ENCODE measurements at regions not wholly inside any gene's neighbourhood (a gene's known extent, or its start where the extent isn't known, plus 50 kb on each side); places are given as distances from the start of the nearest gene placed in this dataset.
"Not testable (repeated sequence)": the region's sequence is repeated elsewhere in the genome, so short reads cannot be mapped to it uniquely, and the experiment has no call there.

DNA sequence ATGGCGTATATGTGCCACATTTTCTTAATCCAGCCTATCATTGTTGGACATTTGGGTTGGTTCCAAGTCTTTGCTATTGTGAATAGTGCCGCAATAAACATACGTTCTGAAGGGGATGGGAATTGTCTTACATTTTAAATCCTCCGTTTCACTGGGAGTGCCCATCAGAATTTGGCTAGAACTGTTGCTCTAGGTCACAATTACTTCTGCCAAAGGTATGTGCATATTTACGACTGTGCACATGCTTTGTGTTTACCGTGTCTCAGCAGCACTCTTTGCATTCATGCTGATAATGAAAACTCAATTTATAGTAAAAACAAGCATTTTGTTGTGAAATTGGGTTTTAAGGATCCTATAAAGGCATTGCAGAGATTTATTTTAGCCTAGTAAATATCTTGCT, 151.9 kb upstream of the ZNF618 start:
- no peak for DNase-seq (ENCODE audit: low read depth, low spot score)
- H3K4me3 ChIP-seq (ENCODE audit: low read depth, low read length), result no peak overlapping the region
- POLR2A ChIA-PET, result no interaction called here
- CTCF ChIA-PET, result no interaction called here
- no peak for TF ChIP-seq CTCF (IDR thresholded peaks at IDR 0.05; ENCODE audit: insufficient read depth, low read length, missing control alignments)

DNA sequence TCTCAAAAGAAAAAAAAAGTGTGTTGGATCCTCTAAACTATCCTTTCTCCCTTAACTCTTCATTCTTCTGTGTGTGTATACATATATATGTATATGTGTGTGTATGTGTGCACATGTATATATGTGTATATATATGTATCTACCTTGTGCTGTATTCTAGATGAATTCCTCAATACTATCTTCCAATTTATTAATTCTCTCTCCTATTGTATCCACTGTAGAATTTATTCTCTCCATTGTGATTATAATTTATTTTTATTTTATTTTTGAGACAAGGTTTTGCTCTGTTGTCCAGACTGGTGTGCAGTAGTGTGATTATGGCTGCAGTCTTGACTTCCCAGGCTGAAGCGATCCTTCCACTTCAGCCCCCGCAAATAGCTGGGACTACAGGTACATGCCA, 147.1 kb upstream of the ZNF618 start:
- TF ChIP-seq CTCF (IDR thresholded peaks at IDR 0.05; ENCODE audit: insufficient read depth, low read length, missing control alignments), result no peak
- H3K4me3 ChIP-seq (ENCODE audit: low read depth, low read length), result no peak overlapping the region
- DNase-seq (ENCODE audit: low read depth, low spot score), result no peak
- CTCF ChIA-PET, result interaction anchor here (2.1 kb wide), 1 partner anchor 8 kb away, joined by 9 read pairs; no protein-coding TSS in a partner anchor
- POLR2A ChIA-PET, result no interaction called here

DNA sequence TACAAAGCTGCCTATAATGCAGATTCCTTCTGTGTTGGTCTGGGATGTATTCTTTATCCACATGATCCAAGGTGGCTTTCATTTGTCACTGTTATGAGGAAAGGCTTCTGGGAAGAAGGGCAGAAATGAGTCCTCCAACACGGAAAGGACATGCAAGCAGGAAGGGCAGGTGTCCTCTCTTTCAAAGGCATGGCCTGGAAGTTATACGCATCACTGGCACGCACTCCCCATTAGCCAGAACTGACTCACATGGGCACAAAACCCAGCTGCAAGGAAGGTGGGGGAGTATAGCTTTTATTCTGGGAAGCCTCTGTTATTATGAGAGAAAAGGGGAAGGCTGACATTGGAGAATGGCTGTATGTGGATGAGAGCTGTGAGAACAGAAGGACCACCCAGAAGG, 141.3 kb upstream of the ZNF618 start:
- H3K4me3 ChIP-seq (ENCODE audit: low read depth, low read length), result no peak overlapping the region
- TF ChIP-seq CTCF (IDR thresholded peaks at IDR 0.05; ENCODE audit: insufficient read depth, low read length, missing control alignments), result no peak
- no peak for DNase-seq (ENCODE audit: low read depth, low spot score)
- ChIA-PET CTCF (interaction anchor here (0.9 to 3.8 kb wide), 4 partner anchors 10 to 348 kb away, joined by 3 to 19 read pairs (median 6); no protein-coding TSS in a partner anchor), POLR2A (no interaction called here)

GRCh38 chr9:113737517-113738271, 138.4 kb upstream of the ZNF618 start:
- peak; percentile 74 for TF ChIP-seq CTCF (IDR thresholded peaks at IDR 0.05; ENCODE audit: insufficient read depth, low read length, missing control alignments)

DNA sequence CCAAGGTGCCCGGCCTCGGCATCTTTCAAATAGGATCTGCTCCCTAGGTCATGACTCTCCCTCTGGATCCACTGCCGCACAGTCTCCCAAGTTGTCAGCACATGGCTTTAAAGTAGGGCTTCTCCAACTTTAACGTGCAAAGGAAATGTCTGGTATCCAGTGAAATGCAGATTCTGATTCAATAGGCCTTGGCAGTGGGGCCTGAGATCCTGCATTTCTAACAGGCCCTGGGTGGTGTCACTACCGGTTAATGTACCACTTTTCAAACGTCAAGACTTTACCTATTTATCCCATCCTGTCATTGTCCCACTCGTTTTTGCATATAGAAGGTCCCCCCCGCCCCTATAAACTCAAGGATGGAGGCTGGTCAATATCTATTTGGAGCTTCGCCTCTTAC, 137.6 kb upstream of the ZNF618 start:
- no peak overlapping the region for H3K4me3 ChIP-seq (ENCODE audit: low read depth, low read length)
- POLR2A ChIA-PET, result no interaction called here
- no peak for DNase-seq (ENCODE audit: low read depth, low spot score)
- CTCF ChIA-PET, result interaction anchor here (0.7 kb wide), 1 partner anchor 332 kb away, joined by 4 read pairs; no protein-coding TSS in a partner anchor
- TF ChIP-seq CTCF (IDR thresholded peaks at IDR 0.05; ENCODE audit: insufficient read depth, low read length, missing control alignments), result no peak

More at GRCh38 chr9:113737517-113738271, 138.4 kb upstream of the ZNF618 start:
- H3K4me3 ChIP-seq (ENCODE audit: low read depth, low read length), result no peak overlapping the region
- ChIA-PET CTCF (interaction anchor here (0.6 to 3.8 kb wide), 33 partner anchors 9 to 553 kb away, joined by 3 to 19 read pairs (median 4); no protein-coding TSS in a partner anchor), POLR2A (no interaction called here)
- DNase-seq (ENCODE audit: low read depth, low spot score), result no peak

DNA sequence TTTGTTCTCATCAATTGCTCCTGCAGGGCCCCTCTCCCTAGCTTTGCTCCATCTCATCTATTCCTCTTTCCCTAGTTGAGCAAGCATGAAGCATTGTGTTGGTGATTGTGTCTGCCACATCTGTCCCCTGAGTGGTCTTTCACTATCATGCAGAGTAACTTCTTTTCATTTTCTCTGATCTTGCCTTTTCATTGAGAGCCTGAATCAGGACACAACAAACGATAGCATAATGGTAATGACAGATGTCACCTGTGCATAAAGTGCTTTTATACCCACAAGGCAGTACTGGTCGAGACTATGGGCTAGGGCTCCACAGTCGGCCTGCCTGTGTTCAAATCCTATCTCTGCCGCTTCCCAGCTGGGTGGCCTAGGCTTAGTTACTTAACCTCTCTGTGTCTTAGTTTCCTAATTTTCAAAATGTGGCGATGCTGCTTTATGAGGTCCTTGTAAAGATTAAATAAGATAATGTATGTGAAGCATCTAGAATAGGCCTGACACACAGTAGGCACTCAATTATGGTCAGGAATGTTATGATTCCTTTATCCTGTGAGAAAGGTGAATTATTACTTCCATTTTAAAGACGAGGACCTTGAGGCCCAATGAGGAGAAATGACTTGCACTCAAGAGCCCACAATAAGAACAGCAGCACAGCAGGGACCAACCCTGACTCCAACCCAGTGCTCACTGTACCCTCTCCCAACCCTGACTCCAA, 137.1 kb upstream of the ZNF618 start:
- ChIA-PET CTCF (interaction anchor here (0.7 kb wide), 1 partner anchor 331 kb away, joined by 4 read pairs; no protein-coding TSS in a partner anchor), POLR2A (no interaction called here)
- DNase-seq (ENCODE audit: low read depth, low spot score), result no peak
- TF ChIP-seq CTCF (IDR thresholded peaks at IDR 0.05; ENCODE audit: insufficient read depth, low read length, missing control alignments), result no peak
- no peak overlapping the region for H3K4me3 ChIP-seq (ENCODE audit: low read depth, low read length)

DNA sequence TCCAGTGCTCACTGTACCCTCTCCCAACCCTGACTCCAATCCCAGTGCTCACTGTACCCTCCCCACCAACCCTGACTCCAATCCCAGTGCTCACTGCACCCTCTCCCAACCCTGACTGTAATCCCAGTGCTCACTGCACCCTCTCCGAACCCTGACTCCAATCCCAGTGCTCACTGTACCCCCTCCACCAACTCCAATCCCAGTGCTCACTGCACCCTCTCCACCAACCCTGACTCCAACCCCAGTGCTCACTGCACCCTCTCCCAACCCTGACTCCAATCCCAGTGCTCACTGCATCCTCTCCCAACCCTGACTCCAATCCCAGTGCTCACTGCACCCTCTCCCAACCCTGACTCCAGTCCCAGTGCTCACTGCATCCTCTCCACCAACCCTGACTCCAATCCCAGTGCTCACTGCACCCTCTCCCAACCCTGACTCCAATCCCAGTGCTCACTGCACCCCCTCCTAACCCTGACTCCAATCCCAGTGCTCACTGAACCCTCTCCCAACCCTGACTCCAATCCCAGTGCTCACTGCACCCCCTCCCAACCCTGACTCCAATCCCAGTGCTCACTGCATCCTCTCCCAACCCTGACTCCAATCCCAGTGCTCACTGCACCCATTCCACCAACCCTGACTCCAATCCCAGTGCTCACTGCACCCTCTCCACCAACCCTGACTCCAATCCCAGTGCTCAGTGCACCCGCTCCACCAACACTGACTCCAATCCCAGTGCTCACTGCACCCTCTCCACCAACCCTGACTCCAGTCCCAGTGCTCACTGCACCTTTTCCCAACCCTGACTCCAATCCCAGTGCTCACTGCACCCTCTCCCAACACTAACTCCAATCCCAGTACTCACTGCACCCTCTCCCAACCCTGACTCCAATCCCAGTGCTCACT, 136.3 kb upstream of the ZNF618 start:
- H3K4me3 ChIP-seq (ENCODE audit: low read depth, low read length); CTCF ChIA-PET; POLR2A ChIA-PET; DNase-seq (ENCODE audit: low read depth, low spot score): not testable (repeated sequence)

Data from AG04449 (cell line).